Cardiac septum (tissue), 1 donor: ENCODE measurements at regions not wholly inside any gene's neighbourhood (a gene's known extent, or its start where the extent isn't known, plus 50 kb on each side); places are given as distances from the start of the nearest gene placed in this dataset.
"Not testable (repeated sequence)": the region's sequence is repeated elsewhere in the genome, so short reads cannot be mapped to it uniquely, and the experiment has no call there.

ENCODE experiments used
- DNase-seq: peaks from one replicate; pipeline ENCODE4 v3.0.0-alpha.2; 2020; ENCODE audit warnings: low spot score
- intact Hi-C: fragments of 100-400 bp; cut with DNase I; formaldehyde crosslinking; loops from one replicate; pipeline ENCODE4 v1.14.0; 2022
- donor health status: DM: no; HTN: no; CAD: no.

DNA sequence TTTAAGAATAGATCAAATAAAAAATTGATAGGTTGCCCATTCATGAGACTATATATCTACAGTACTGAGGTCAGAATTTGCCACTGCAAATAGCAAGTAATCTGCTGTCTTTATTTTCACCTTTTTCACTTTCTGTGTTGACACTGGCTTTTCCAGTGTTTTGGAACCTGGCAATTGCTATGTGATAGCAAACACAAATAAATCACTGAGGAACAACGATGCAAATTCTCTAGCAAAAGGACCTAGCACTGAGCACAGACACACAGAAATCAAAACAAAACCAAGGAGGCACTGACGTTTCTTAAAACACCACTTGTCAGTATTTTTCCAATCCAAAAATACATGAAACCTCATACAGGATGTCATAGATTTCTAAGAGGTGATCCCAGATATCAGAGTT is 210.7 kb downstream of the DHX15 start:
- intact Hi-C loops: no loop called here
- no peak for DNase-seq

DNA sequence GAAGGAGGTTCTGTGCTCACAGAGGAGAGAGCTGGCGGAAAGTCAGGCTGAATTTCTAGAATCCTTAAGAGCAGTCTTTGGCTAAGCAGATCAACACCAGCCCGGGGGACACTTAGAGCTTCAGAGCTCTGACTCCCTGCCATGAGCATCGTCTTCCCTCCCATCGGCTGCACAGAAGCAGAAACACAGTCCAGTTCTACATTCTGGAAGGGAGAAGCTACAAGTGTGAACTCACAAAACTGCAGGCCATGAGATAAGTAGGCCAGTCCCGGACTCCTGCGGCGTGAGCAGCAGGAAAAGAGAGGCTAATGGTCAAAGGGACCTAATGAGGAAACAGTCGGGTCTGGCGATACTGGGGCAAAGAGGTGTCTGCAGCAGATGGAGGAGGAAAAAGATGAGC is 211.5 kb downstream of the DHX15 start:
- intact Hi-C loops: no loop called here
- no peak for DNase-seq

DNA sequence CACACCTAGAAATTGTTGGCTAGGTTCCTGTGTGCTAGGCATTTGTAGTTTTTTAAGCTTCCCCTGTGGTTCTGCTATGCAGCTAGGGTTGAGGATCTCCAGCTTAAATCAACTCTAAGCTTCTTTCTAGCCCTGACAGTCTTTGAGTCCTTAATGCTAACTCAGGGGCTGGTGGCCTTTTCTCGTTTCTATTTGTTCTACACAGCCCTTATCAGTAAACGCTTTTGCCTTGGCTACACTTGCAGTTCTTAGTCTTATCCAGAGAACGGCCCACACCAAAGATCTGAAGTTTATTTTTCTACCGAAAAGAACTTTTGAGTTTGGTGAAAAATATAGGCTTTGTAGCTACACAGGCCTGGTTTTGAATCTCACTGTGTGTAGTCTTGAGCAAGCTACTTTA is 212.0 kb downstream of the DHX15 start:
- DNase-seq: no peak
- intact Hi-C loops: no loop called here

DNA sequence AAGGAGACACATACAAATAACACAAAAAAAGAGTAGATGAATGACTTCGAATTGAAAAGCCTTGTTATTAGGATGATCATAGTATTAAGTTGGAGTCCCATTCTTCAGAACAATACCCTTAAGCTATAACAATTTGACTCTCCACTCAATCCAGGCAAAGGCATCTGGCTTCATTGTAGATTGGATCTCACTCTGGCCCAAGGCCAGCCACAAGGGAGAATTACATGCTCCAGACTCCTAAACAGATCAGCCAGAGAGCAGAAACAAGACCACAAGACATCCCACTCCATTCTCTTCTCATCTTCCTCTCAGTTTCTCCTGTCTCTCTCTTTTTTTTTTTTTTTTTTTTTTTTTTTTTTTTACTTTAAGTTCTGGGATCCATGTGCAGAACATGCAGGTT is 213.9 kb downstream of the DHX15 start:
- intact Hi-C loops: no loop called here
- DNase-seq: no peak

DNA sequence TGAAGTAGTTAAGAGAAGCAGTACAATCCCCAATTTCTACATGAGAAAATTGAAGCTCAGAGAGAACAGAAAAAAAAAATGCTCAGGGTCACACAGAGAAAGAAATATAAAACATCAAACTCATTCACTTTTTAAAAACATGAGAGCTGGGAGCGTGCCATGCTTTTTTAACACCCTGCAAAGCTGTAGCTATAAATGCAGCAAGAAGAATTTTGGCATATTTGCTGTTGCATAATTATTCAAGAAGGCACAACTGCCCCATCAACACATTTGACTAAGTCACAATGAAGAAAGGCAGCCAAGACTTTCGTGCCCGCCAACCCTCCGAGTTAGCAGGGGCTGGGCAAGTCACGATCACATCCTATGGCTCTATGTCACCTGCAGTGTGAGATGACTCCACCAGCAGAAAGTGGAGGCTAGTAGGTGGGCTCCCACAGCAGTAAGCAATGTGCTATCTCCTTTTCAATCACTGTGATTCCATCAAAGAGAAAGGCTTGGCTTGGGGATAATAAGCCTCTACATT is 214.8 kb downstream of the DHX15 start:
- intact Hi-C loops: no loop called here
- no peak for DNase-seq

DNA sequence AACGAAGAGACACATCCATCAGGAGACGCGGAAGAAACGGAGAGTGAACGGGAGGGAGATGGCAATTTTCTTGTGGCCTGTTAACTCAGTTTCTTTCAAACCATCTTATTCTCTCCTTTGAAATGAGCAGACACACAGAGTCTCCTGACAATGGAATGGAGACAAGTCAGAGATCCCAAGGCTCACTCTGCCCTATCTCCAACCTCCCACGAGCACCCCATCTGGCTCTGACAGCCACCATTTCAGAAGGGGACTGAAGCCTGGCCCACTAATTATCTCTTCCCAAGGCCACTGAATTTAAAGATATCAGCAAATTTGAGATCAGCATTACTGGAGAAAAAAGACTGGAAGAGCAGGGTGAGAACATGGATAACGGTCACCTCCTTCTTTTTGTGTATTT is 215.6 kb downstream of the DHX15 start:
- intact Hi-C loops: no loop called here
- no peak for DNase-seq

DNA sequence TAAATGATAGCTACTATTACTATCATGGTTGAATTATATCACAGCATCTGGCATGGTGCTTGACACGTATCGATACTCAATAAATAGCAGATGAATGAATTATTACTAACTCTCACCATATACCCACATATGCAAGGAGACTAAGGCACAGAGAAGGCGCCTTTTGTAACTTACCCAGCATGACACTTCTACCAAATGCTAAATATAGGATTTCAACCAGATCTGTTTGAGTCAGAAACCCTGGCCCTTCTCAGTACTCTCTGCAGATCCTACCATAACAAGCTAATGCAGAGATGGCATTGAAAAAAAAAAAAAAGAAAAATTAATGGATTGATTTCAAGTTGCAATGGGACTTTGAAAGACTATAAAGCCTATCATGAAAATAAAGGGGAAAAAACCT is 219.5 kb downstream of the DHX15 start:
- intact Hi-C loops: no loop called here
- DNase-seq: no peak

DNA sequence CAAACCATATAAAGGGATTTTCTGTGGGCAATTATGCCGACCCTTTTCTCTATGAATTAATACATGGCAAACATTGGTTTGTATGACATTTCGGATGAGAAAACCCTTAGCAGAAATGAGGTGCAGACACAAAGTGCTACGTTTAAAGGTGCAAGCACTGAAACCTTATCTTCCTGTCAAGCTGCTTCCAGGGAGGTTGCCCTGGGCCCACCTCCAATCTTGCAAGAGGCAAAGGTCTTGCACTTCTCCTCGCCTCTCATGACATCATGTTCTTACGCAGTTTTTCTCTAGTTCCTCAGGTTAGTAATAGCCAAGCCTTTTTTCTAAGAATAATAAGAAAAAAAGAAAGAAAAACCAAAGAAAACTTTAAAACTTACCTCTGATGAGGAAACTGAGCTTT is 220.1 kb downstream of the DHX15 start:
- no peak for DNase-seq
- intact Hi-C loops: no loop called here

DNA sequence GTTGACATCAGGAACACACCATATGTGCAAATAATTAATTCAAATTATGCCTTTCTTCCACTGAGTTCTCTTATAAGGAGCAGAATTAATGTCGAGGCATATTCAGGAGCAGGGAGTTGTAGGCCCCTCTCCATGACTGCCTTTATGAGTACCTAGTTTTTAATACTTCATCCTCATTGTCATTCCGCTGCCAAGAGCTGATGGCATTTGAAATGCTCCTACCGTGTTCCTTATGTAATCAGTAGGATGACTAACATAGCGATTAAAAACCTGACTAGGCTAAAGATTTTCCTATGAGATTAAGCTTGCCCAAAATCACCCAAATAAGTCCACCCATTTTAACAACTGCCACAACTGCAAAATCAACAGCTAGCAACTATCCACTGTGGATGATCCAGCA is 220.6 kb downstream of the DHX15 start:
- intact Hi-C loops: no loop called here
- no peak for DNase-seq

DNA sequence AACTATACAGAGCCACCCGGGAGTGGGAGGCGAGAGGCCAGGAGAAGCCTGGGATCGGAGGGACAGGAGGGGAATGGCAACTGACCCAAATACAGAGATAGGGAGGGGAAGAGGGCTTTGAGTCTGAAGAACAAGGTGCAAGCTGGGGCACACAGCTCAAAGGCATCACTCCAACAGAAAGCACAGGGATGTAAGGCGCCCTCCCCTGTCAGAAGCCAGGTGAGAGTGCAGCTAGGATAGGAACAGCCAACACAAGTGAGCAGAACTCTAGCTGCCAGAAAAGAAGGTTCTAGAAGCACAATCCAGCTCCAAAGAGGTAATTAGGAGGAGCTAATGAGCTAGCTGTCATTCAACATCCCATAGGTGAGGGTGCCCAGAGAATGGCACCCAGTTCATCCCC is 232.2 kb downstream of the DHX15 start:
- no peak for DNase-seq
- intact Hi-C loops: no loop called here

DNA sequence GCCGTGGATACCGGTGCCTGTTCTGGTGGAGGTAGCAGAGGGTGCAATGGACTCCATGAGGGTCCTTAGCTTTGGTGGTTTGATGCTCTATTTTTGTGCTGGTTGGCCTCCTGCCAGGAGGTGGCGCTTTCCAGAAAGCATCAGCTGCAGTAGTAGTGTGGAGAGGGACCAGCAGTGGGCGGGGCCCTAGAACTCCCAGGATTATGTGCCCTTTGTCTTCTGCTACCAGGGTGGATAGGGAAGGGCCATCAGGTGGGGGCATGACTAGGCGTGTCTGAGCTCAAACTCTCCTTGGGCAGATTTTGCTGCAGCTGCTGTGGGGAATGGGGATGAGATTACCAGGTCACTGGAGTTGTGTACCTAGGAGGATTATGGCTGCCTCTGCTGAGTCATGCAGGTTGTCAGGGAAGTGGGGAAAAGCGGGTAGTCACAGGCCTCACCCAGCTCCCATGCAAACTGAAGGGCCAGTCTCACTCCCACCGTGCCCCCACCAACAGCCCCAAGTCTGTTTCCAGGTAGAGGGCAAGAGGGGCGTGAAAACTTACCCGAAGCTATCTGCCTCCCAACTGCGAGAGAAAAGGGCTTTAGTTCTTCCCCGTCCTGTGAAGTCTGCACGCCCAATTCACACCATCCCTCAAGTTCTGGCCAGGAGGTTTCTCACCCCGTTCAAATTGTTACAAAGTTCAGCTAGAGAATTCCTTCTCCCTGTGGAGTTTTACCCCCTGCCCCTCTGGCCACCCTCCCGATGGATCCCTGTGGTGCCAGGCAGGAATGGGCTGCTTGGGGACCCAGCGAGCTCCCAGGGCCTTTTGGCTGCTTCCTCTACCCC is 235.0 kb downstream of the DHX15 start:
- intact Hi-C loops, DNase-seq: not testable (repeated sequence)

DNA sequence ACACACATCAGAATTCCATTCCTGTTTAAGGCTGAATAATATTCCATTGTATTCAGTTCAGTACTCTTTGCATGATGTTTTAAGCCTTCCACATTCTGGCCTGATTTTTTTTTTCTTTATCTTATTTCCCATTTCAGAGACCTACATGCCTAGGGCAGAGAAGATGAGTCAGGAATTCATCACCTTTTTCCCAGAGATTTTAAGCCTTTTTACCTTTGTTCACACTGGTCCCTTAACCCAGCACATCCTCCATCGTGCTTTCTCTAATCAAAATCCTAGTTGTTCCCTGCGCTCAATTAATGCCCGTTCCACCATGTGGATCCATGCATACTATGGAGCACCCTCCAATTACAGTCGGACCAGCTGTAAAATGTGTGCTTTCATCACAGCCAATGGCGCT is 245.1 kb downstream of the DHX15 start:
- DNase-seq: no peak
- intact Hi-C loops: no loop called here

DNA sequence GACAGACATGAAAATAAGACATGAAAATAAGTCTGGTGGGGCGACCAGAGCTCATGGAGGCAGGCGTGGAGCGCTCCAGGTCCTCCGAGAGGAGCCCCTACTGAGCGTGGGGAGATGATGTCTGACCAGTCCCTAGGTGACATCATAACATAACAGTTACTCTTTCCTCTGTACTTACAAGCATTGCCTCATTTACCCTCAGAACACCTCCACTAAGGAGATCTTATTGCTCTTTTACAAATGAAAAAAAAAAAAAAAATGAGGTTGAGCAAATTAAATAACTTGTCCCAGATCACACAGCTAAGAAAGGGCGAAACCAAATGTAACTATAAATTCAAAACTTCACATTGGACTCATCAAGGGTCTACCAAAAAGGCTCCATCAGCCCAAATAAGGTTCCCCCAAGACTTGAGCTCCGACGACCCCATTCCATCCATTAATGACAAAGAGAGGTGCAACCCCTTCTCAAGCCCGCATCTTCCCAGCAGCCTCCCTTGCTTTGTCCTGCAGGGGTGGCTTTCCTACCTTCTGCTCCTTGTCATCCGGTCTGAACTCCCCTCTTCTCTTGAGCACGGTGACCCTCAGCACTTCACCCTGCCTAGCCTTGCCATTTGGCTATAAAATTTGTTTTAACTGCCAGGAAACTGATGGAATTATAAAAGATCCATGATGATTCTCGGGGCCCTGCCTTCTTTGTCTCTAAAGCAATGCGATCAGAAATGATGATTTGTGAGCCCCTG is 246.7 kb downstream of the DHX15 start:
- no peak for DNase-seq
- intact Hi-C loops: no loop called here

DNA sequence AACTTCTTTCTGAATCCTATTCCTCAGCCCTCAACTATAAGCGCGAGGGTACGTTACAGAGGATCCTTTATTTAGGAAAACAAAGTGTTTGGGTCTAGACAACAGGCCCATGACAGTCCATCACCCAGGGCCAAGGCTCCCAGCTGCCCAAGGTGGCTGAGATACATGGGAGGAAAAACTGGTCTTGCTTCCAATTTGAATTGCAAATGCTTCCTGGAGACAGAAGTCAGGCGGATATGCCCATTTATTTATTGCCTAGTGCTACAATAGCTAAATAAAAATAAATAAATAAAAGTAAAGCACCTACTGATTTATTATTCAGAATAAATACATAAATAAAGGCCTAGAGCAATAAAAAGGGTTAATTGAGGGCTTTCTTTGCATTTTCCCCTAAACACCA is 248.7 kb downstream of the DHX15 start:
- intact Hi-C loops: no loop called here
- DNase-seq: no peak

DNA sequence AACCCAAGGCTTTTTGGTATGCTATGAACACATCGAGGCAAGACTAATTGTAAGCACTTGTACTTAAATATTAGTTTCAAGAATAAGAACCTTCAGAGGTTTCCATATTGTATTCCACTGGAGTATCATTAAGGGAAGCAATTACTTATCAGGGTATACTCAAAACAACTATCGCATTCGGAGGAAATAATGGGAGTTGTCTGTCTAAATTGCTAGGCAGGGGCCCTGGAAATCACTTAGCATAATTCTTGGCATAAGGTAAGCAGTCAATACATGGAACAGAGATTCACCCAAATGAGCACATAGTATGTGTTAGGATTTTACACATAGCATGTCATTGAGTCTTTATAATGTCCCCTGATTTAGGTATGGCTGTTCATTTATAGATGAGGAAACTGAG is 249.4 kb downstream of the DHX15 start:
- intact Hi-C loops: no loop called here
- DNase-seq: no peak

DNA sequence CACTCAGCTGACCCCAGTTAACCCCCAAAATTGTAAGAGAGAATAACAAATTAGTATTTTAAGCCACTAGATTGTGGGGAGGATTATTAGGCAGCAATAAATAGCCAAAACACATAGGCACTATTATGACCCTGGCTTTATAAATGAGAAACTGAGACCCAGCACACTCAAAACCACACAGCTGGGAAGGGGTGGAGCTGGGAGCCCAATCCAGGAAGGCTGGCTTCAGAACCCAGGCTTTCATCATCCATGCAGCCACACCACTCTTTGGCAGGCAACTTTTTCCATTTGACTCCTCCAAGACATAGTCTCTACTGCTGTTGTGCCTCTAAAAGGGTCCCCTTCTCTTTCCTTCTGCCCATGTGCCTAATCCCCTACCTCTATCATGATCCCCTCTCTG is 253.8 kb downstream of the DHX15 start:
- no peak for DNase-seq
- intact Hi-C loops: no loop called here

DNA sequence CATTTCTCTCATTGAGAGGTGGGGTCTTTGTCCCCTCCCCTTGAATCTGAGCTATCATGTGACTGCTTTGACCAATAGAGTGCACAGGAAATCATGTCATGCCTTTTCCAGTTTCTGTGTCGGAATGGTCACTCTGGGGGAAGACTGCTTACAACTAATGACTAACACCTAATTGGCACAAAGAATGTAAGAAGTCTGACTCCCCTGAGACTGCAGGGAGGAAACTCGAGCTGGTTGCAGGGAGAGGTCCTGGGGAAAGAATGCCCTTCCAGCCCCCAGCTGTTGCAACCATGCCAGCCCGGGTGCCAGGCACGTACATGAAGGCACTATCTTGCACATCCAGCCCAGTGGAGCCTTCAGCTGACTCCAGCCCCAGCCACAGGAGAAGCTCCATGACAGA is 254.2 kb downstream of the DHX15 start:
- DNase-seq: no peak
- intact Hi-C loops: no loop called here

DNA sequence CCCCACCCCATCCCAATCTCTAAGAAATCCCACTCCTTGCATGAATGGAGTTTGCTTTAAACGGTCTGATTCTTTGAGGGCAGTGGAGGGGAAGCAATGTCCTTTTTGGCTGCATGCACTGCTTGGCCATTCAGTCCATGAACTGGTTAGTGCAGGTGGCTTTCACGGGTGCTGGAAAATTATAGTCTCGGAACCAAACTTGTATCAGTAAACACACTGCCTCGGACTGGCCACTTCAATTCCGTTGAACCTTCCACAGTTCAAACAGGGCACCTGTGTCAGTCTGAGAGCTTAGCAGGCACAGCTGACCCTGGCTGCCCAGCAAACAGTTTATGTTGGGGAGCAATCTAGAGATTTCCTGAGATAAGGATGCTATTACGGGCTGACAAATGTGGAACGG is 255.6 kb downstream of the DHX15 start:
- intact Hi-C loops: no loop called here
- DNase-seq: no peak

DNA sequence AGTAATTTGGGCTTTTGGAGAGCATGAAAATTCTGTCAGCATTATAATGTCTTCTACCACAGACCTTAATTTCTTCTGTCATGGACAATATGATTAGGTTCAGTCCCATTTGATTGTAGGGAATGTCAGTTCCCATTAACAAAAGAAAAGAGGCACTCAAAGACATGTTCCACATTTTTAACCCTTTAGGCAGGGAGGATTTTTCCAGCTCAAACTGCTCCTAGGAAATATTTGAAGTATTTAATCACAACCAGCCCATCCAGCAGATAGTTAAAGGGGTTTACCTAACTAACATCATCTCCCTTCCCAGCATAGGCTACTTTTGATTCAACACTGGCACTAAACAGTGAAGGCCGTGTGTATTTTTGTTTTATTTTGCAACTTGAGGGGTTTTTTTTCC is 256.0 kb downstream of the DHX15 start:
- intact Hi-C loops: no loop called here
- no peak for DNase-seq

DNA sequence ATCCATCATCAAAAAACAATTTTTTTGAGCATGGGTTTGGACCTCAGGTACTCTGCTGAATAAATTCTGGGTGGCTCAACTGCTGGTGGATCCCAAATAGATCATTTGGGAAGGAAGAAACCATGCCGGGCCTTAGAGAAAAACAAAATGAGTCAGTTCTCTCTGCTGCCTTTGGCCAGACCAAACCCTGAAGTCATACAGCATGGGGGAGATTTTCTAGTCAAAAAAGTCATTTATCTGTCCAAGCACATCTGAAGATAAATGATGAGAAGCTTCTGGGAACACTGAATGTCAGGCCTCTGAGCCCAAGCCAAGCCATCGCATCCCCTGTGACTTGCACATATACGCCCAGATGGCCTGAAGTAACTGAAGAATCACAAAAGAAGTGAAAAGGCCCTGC is 261.4 kb downstream of the DHX15 start:
- intact Hi-C loops: no loop called here
- DNase-seq: no peak

DNA sequence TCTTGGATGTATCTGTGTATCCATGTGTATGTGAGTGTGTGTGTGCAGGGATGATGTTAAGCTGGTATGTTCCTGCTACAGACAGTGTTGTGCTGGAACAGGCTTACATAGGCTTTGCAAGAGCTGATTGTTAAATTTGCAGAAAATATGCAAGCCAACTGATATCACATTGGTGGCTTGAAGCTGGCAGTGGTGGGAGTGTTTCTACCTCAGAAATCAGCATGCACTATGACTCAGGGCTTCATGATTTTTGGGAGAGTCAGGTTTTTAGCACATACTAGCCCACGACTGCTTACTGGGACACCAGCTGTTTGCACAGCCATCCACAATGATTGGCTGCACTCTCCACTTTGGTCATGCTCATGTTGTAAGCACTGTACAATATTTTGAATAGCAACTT is 261.8 kb downstream of the DHX15 start:
- intact Hi-C loops: no loop called here

More for the DNA sequence above, 261.8 kb downstream of the DHX15 start:
- DNase-seq: no peak
